GM18867 (cell line): ENCODE measurements at regions not wholly inside any gene's neighbourhood (a gene's known extent, or its start where the extent isn't known, plus 50 kb on each side); places are given as distances from the start of the nearest gene placed in this dataset.
"Not testable (repeated sequence)": the region's sequence is repeated elsewhere in the genome, so short reads cannot be mapped to it uniquely, and the experiment has no call there.

ENCODE experiments used
- ATAC-seq: cut with Tn5 transposase; IDR thresholded peaks from one replicate; pipeline ENCODE4 v1.9.1; 2021; ENCODE audit warnings: mild to moderate bottlenecking, moderate library complexity; ENCODE audit not compliant: unreplicated experiment

DNA sequence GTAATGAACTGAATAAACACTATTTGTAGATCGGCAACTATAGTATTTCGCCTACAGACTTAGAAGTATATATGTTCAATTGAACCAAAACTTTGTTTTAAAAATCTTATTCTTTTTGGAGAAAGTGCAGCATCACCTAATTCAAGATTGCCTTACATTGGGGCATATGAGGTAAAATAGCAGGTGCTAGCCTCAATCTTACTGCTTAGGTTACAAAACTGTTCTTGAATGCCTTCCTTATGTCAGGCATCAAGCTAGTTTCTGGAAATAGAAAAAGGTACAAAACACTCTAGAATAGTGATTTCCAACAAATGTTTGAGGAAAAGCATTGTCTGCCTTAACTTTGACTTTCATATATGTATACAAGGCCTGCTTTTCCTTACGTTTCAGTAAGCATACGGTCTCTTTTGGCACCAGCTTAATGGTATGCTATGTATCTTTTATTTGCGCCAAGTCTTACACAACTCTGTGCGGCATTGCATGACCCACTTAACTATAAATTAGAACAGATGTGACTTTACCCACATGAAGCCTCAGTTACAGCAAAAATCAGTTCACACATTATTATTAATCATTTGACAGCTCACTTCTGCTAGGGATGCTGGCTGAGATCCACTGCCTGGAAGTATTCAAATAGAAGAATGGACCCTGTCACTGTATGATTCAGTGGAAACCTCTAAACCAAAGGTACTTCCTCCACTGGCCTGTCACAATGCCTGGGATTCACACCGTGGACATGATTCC, 174.1 kb downstream of the PRELID2 start:
- no peak for ATAC-seq

DNA sequence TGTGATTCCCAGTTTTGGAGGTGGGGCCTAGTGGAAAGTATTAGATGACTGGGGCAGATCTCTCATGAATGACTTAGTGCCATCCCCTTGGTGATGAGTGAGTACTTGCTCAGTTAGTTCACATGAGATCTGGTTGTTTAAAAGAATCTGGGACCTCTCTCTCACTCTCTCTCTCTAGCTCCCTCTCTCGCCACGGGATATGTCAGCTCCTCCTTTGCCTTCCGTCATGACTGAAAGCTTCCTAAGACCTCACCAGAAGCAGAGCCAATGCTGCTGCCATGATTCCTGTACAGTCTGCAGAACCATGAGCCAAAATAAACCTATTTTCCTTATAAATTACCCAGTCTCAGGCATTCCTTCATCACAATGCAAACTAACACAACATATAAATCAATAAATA, 176.7 kb downstream of the PRELID2 start:
- no peak for ATAC-seq

DNA sequence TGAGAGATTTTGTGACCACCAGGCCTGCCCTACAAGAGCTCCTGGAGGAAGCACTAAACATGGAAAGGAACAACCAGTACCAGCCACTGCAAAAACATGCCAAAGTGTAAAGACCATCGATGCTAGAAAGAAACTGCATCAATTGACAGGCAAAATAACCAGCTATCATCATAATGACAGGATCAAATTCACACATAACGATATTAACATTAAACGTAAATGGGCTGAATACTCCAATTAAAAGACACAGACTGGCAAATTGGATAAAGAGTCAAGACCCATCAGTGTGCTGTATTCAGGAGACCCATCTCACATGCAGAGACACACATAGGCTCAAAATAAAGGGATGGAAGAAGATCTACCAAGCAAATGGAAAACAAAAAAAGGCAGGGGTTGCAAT, 182.4 kb downstream of the PRELID2 start:
- not testable (repeated sequence) for ATAC-seq

- not testable (repeated sequence) for ATAC-seq
Measured at GRCh38 chr5:145647137-145647536, 188.0 kb downstream of the PRELID2 start.

GRCh38 chr5:145643214-145643613, 191.9 kb downstream of the PRELID2 start:
- not testable (repeated sequence) for ATAC-seq

DNA sequence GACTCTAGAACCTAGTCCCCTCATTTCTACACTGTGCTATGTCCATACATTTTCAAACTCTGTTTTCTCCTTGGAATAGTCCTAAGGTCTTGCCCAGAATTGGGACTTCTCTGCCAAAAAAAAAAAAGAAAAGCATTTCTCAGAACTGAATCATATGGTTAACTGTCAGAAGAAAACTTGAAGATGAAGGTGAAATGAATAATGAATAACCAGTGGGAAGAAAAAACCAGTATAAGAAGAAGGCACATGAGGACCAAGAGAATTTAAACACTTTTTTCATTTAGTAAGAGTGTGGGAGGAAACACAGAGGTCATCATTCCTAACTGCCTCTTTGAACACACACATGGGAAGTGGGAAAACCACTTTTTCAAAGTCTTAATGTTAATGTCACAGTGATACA, 197.7 kb downstream of the PRELID2 start:
- no peak for ATAC-seq

- no peak for ATAC-seq
Measured at GRCh38 chr5:145636371-145636770, 198.8 kb downstream of the PRELID2 start.

DNA sequence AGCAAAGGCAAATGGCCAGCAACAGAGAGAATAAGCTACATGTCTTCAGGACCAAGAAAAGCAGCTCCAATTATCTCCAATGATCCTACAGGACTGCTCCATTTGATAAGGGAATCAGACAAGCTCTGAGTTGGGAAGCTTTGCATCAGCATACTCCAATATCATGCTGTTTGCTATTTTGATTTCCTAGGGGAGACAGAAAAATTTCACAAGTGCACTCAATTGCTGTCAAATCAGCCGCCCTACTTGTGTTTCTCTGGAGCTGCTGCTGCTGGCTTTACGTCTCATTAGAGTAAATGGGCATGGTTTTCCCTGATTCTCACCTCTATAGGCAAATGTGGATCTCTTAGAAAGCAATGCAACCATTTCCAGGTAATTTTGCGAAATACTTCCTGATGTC, 201.7 kb downstream of the PRELID2 start:
- no peak for ATAC-seq

DNA sequence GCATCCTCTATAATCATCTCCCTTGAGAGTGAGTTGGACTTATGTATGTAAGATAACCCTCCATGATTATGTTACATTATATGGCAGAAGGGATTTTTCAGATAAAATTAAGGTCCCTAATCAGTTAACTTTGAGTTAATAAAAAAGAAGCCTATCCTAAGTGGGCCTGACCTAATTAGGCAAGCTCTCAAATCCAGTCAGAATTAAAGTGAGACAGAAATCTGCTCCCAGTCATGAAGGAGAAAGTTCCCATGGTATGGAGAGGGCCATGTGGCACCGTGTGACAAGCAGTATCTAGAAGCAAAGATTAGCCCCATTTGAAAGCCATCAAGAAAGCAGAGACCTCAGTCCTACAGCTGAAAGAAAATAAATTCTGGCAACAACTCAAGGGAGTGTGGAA, 202.4 kb downstream of the PRELID2 start:
- no peak for ATAC-seq

- no peak for ATAC-seq
Measured at GRCh38 chr5:145629047-145629446, 206.1 kb downstream of the PRELID2 start.

GRCh38 chr5:145628525-145628924, 206.6 kb downstream of the PRELID2 start:
- no peak for ATAC-seq

DNA sequence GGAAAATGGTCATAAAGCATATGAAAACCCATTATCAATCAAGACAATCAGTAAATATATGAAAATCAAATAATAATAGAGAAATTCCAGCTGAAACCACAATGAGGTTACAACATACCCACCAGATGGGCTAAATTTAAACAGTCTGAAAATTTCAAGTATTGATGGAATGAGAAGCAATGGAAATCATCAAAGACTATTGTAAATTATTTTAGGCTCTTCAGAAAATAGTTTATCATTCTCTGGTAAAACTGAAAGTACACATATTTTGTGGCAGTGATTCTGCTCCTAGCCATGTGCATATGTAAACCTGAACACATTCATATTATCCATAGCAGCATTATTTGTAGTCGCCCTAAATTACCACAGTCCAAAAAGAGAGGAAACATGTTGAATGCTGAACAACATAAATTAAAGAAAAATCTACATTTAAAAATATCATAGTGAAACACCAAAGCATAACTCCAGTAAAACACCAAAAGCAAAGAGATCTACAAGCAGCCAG, 215.3 kb downstream of the PRELID2 start:
- ATAC-seq = no peak

GRCh38 chr5:145616739-145617138, 218.4 kb downstream of the PRELID2 start:
- not testable (repeated sequence) for ATAC-seq

- ATAC-seq = no peak
Measured at GRCh38 chr5:145598983-145599382, 236.2 kb downstream of the PRELID2 start.

GRCh38 chr5:145598184-145598583, 237.0 kb downstream of the PRELID2 start:
- no peak for ATAC-seq

DNA sequence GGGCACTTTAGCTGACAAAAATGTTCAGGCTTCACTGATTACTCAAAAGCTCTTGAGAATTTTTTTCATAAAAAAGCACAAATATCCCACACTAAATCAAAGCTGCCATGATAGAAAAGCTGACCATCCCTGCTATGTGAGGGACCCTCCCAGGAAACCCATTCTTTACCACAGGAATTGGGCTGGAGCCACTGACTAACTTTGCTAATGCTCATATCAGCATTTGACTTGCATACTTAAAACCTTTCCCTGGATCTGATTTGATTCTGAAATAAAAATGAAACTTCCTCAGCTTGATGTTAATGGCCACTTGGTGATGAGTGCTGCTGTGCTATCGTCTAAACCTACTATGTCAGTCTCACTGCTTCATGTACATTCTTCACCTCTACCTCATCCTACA, 243.6 kb downstream of the PRELID2 start:
- ATAC-seq = no peak

- ATAC-seq = no peak
Measured at GRCh38 chr5:145589063-145589462, 246.1 kb downstream of the PRELID2 start.

- ATAC-seq = no peak
Measured at GRCh38 chr5:145588558-145588957, 246.6 kb downstream of the PRELID2 start.

DNA sequence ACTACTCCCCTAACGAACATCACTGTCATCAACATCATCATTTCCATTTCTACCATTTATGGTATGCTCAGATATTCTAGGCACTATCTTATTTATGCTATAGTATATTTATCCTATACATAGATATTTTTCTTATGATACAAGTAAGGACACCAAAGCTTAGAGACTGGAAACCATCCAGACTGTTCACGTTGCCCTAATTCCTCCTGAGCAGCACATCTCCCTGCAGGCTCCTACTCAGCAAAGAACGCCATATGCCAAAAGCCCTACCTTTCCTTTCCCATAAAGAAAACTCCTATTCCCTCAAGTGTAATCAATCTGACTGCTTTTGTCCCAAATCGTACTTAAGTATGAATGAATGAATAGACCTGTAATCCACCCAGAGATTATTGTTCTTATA, 247.0 kb downstream of the PRELID2 start:
- ATAC-seq = no peak

DNA sequence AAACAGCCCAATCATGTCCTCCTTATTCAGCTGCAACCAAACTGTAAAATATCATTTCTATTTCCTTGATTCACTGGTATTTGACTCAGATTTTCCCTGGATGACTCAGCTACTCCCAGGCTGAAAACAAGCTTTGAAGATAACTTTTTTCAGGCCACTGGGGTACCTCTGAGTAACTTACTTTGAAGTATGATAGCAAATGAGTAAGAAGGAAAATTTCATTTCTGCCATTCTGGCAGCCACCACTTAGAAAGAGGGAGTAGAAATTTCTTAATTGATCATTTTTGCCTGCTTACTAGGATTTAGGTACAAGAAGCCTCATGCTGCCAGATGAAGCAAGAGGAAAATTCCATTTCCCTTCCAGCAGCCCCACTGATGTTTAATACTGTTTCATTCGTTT, 247.4 kb downstream of the PRELID2 start:
- ATAC-seq = no peak

- ATAC-seq = no peak
Measured at GRCh38 chr5:145587308-145587672, 247.9 kb downstream of the PRELID2 start.

- ATAC-seq = no peak
Measured at GRCh38 chr5:145586661-145587307, 248.4 kb downstream of the PRELID2 start.
